ENCODE measurements at regions not wholly inside any gene's neighbourhood (a gene's known extent, or its start where the extent isn't known, plus 50 kb on each side); places are given as distances from the start of the nearest gene placed in this dataset.

- no peak overlapping the region for H3K27ac ChIP-seq (ENCODE audit: low read depth, low read length)
- Mint-ChIP-seq H3K9me3 (peaks cover 12% of the 10 kb centered on the region), H3K27me3 (ENCODE audit: insufficient read depth) (no peaks in the 10 kb centered on the region), H3K4me1 (no peaks in the 10 kb centered on the region), H3K36me3 (ENCODE audit: low read depth) (peaks cover 4% of the 10 kb centered on the region), H3K27ac (no peak overlapping the region), H3K4me3 (no peak overlapping the region)
- H3K9me3 ChIP-seq (ENCODE audit: control insufficient read depth, low read length), result peaks cover 10% of the 10 kb centered on the region
- no peak overlapping the region for H3K4me3 ChIP-seq (ENCODE audit: low read length)
- H3K9ac ChIP-seq (ENCODE audit: extremely low read depth, low read length, poor library complexity, severe bottlenecking), result no peak overlapping the region
- no peak for TF ChIP-seq CTCF (conservative IDR thresholded peaks at IDR 0.05)
- DNase-seq, result no peak
- H3K4me1 ChIP-seq (ENCODE audit: control insufficient read depth, insufficient read depth, low read length), result no peaks in the 10 kb centered on the region
- H3K27me3 ChIP-seq (ENCODE audit: control insufficient read depth, insufficient read depth, low read length, poor library complexity, severe bottlenecking), result no peaks in the 10 kb centered on the region
- H3K36me3 ChIP-seq (ENCODE audit: control insufficient read depth, insufficient read depth, low read length), result no peaks in the 10 kb centered on the region
These were observed 1499.6 kb downstream of the EFNA5 start for GRCh38 chr5:106171132-106171531.

- Histone ChIP-seq H3K4me1 (ENCODE audit: control insufficient read depth, insufficient read depth, low read length) (no peaks in the 10 kb centered on the region), H3K27me3 (ENCODE audit: control insufficient read depth, insufficient read depth, low read length, poor library complexity, severe bottlenecking) (no peaks in the 10 kb centered on the region), H3K9ac (ENCODE audit: extremely low read depth, low read length, poor library complexity, severe bottlenecking) (no peak overlapping the region), H3K27ac (ENCODE audit: low read depth, low read length) (no peak overlapping the region), H3K36me3 (ENCODE audit: control insufficient read depth, insufficient read depth, low read length) (no peaks in the 10 kb centered on the region), H3K9me3 (ENCODE audit: control insufficient read depth, low read length) (peaks cover under 1% of the 10 kb centered on the region), H3K4me3 (ENCODE audit: low read length) (no peak overlapping the region)
- Mint-ChIP-seq H3K36me3 (ENCODE audit: low read depth) (peaks cover under 1% of the 10 kb centered on the region), H3K9me3 (peaks cover 3% of the 10 kb centered on the region), H3K27ac (no peak overlapping the region), H3K4me1 (no peaks in the 10 kb centered on the region), H3K27me3 (ENCODE audit: insufficient read depth) (no peaks in the 10 kb centered on the region), H3K4me3 (no peak overlapping the region)
- WGBS, 2 experiments (ENCODE audit: insufficient coverage in 1 of 2, insufficient read length in 1 of 2), result 100% methylated on average over 1 of the region's 1 CpG; no CpG with 5 or more reads in 1 of the 2 experiments
- no peak for DNase-seq
- TF ChIP-seq CTCF (conservative IDR thresholded peaks at IDR 0.05), result no peak
These were observed 1503.0 kb downstream of the EFNA5 start for GRCh38 chr5:106167766-106168165.

- Mint-ChIP-seq H3K27ac (no peak overlapping the region), H3K27me3 (ENCODE audit: insufficient read depth) (no peaks in the 10 kb centered on the region), H3K4me3 (no peak overlapping the region), H3K36me3 (ENCODE audit: low read depth) (no peaks in the 10 kb centered on the region), H3K9me3 (no peaks in the 10 kb centered on the region), H3K4me1 (no peaks in the 10 kb centered on the region)
- no peaks in the 10 kb centered on the region for H3K27me3 ChIP-seq (ENCODE audit: control insufficient read depth, insufficient read depth, low read length, poor library complexity, severe bottlenecking)
- H3K27ac ChIP-seq (ENCODE audit: low read depth, low read length), result no peak overlapping the region
- no peak for TF ChIP-seq CTCF (conservative IDR thresholded peaks at IDR 0.05)
- 92 to 94% methylated on average over 2 to 12 of the region's 12 CpGs for WGBS, 2 experiments (ENCODE audit: insufficient coverage in 1 of 2, insufficient read length in 1 of 2)
- no peak overlapping the region for H3K9ac ChIP-seq (ENCODE audit: extremely low read depth, low read length, poor library complexity, severe bottlenecking)
- DNase-seq, result no peak
- no peaks in the 10 kb centered on the region for H3K36me3 ChIP-seq (ENCODE audit: control insufficient read depth, insufficient read depth, low read length)
- no peak overlapping the region for H3K4me3 ChIP-seq (ENCODE audit: low read length)
- H3K4me1 ChIP-seq (ENCODE audit: control insufficient read depth, insufficient read depth, low read length), result no peaks in the 10 kb centered on the region
- H3K9me3 ChIP-seq (ENCODE audit: control insufficient read depth, low read length), result no peaks in the 10 kb centered on the region
These were observed 1507.5 kb downstream of the EFNA5 start for GRCh38 chr5:106163233-106163632.

Data from endodermal cell (in vitro differentiated cells).